Parathyroid adenoma (tissue), 2 donors: ENCODE measurements at regions not wholly inside any gene's neighbourhood (a gene's known extent, or its start where the extent isn't known, plus 50 kb on each side); places are given as distances from the start of the nearest gene placed in this dataset.

Experiments used
- H2AFZ ChIP-seq: fragments of 300-600 bp; sonication (generic); one replicate; pipeline ENCODE4 v1.7.0; 2017; ENCODE audit warnings: antibody characterized with exemption, mild to moderate bottlenecking
- H3K27ac ChIP-seq: fragments of 300-600 bp; sonication (generic); one replicate; pipeline ENCODE4 v1.7.0; 2017
- H3K27me3 ChIP-seq: fragments of 300-600 bp; sonication (generic); one replicate; pipeline ENCODE4 v1.7.0; 2017; ENCODE audit warnings: low read length; ENCODE audit not compliant: control insufficient read depth, insufficient read depth
- H3K36me3 ChIP-seq: fragments of 300-600 bp; sonication (generic); one replicate; pipeline ENCODE4 v1.7.0; 2017; ENCODE audit warnings: low read length; ENCODE audit not compliant: control insufficient read depth, insufficient read depth
- H3K4me1 ChIP-seq: fragments of 300-600 bp; sonication (generic); one replicate; pipeline ENCODE4 v1.7.0; 2017; ENCODE audit warnings: control low read depth
- H3K4me2 ChIP-seq: fragments of 300-600 bp; sonication (generic); one replicate; pipeline ENCODE4 v1.7.0; 2017; ENCODE audit warnings: low read length
- H3K4me3 ChIP-seq: fragments of 300-600 bp; sonication (generic); one replicate; pipeline ENCODE4 v1.7.0; 2017; ENCODE audit warnings: low read depth, low read length
- H3K79me2 ChIP-seq: fragments of 300-600 bp; sonication (generic); one replicate; pipeline ENCODE4 v1.7.0; 2017; ENCODE audit warnings: control low read depth
- H3K9ac ChIP-seq: fragments of 300-600 bp; sonication (generic); one replicate; pipeline ENCODE4 v1.7.0; 2017; ENCODE audit warnings: mild to moderate bottlenecking
- H3K9me3 ChIP-seq: fragments of 300-600 bp; sonication (generic); one replicate; pipeline ENCODE4 v1.7.0; 2017; ENCODE audit warnings: low read length; ENCODE audit not compliant: control insufficient read depth
- TF ChIP-seq, protein P1 (sequence below): fragments of 300-600 bp; sonication (generic); IDR thresholded peaks from one replicate; pipeline ENCODE4 v1.7.0; 2017; ENCODE audit warnings: antibody characterized with exemption, mild to moderate bottlenecking
- donor health status: primary hyperparathyroidism.

DNA sequence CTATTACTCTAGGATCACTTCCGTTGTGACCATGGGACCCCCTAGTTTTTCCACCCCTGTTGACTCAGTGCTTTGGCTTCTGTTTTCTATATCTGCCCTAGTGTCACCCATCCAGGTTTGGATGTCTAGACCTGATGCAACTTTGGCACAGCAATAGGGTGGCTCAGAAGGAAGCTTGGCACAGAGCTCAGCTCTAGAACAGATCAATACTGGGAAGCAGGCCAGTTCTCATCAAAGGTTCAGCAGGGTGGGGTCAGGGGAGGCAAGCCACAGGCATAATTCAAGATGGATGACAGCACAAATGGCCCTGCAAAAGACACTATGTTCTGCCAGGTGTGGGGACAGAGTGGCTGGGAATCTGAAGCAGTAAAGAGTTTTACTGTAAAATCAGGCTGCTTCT is 74.2 kb upstream of the EGFL6 start:
- H3K79me2 ChIP-seq = no peaks in the 10 kb centered on the region
- H3K9ac ChIP-seq = no peak overlapping the region
- H3K27me3 ChIP-seq = no peaks in the 10 kb centered on the region
- H3K36me3 ChIP-seq = no peaks in the 10 kb centered on the region
- H3K9me3 ChIP-seq = no peaks in the 10 kb centered on the region
- TF ChIP-seq, protein P1, sequence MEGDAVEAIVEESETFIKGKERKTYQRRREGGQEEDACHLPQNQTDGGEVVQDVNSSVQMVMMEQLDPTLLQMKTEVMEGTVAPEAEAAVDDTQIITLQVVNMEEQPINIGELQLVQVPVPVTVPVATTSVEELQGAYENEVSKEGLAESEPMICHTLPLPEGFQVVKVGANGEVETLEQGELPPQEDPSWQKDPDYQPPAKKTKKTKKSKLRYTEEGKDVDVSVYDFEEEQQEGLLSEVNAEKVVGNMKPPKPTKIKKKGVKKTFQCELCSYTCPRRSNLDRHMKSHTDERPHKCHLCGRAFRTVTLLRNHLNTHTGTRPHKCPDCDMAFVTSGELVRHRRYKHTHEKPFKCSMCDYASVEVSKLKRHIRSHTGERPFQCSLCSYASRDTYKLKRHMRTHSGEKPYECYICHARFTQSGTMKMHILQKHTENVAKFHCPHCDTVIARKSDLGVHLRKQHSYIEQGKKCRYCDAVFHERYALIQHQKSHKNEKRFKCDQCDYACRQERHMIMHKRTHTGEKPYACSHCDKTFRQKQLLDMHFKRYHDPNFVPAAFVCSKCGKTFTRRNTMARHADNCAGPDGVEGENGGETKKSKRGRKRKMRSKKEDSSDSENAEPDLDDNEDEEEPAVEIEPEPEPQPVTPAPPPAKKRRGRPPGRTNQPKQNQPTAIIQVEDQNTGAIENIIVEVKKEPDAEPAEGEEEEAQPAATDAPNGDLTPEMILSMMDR = no peak
- no peak overlapping the region for H2AFZ ChIP-seq
- H3K4me2 ChIP-seq = no peak overlapping the region
- H3K4me1 ChIP-seq = no peaks in the 10 kb centered on the region
- no peak overlapping the region for H3K4me3 ChIP-seq
- H3K27ac ChIP-seq = no peak overlapping the region

DNA sequence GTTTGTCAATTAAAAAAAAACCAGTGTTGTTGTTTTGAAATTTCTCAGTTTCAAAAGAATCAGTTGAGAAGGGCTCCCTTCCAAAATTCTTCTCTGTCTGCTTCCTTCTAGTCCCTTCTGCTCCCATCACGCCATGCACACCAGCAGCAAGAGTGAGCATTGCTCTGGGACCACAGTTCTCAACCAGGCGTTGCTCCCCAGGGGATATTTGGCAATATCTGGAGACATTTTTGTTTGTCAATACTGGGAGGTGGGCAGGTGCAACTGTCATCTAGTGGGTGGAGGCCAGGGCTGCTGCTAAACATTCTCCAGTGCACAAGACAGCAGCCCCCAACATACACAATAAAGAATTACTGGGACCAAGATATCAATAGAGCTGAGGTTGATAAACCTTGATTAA is 74.8 kb upstream of the EGFL6 start:
- Histone ChIP-seq H3K4me2 (no peak overlapping the region), H3K79me2 (no peaks in the 10 kb centered on the region), H3K27ac (no peak overlapping the region), H3K27me3 (no peaks in the 10 kb centered on the region), H3K4me1 (no peaks in the 10 kb centered on the region), H3K36me3 (no peaks in the 10 kb centered on the region), H3K4me3 (no peak overlapping the region), H3K9ac (no peak overlapping the region), H3K9me3 (no peaks in the 10 kb centered on the region), H2AFZ (no peak overlapping the region)
- TF ChIP-seq, protein P1 = no peak

DNA sequence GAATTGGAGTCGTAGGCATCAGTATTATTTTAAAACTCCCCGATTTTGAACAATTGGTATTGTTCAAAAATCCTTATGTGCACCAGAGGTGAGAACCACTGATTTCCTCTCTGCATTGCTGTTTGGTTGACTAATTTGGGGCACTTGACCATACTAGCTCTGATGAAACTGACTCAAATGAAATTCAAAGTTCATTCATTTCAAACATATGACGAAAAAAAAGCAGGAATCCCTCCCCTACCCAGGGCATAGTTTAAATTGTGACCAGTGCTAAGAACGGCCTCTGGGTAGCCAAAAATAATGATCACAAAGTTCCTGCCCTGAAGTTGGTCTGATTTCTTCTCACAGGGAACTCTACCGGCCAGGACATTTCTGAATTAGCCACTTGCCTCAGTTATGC is 75.7 kb upstream of the EGFL6 start:
- no peak overlapping the region for H3K9ac ChIP-seq
- H3K4me1 ChIP-seq = no peaks in the 10 kb centered on the region
- no peak overlapping the region for H2AFZ ChIP-seq
- no peak overlapping the region for H3K27ac ChIP-seq
- no peak overlapping the region for H3K4me3 ChIP-seq
- H3K79me2 ChIP-seq = no peaks in the 10 kb centered on the region
- no peak overlapping the region for H3K4me2 ChIP-seq
- no peaks in the 10 kb centered on the region for H3K27me3 ChIP-seq
- H3K36me3 ChIP-seq = no peaks in the 10 kb centered on the region
- H3K9me3 ChIP-seq = no peaks in the 10 kb centered on the region
- TF ChIP-seq, protein P1 = no peak

DNA sequence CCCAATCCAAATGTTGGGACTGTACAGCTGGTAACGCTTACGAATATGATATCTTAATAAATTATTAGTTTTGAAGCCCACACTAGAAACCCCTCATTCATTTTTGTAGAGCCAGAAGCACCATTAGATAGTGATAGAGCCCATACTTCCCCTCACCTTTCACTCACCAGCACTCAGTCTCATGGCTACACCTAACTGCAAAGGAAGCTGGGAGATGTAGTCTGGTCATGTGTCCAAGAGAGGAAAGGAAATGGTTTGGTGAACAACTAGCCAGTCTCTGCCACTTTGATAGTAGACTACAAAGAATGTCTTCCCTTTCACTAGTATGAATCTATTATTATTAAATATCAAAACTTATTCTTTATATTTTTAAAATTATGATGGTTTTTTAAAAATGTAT is 77.1 kb upstream of the EGFL6 start:
- TF ChIP-seq, protein P1 = no peak
- no peaks in the 10 kb centered on the region for H3K36me3 ChIP-seq
- H3K9me3 ChIP-seq = no peaks in the 10 kb centered on the region
- no peak overlapping the region for H3K4me3 ChIP-seq
- H3K4me1 ChIP-seq = no peaks in the 10 kb centered on the region
- no peak overlapping the region for H3K27ac ChIP-seq
- no peak overlapping the region for H3K4me2 ChIP-seq
- H2AFZ ChIP-seq = no peak overlapping the region
- no peak overlapping the region for H3K9ac ChIP-seq
- H3K27me3 ChIP-seq = no peaks in the 10 kb centered on the region
- no peaks in the 10 kb centered on the region for H3K79me2 ChIP-seq

DNA sequence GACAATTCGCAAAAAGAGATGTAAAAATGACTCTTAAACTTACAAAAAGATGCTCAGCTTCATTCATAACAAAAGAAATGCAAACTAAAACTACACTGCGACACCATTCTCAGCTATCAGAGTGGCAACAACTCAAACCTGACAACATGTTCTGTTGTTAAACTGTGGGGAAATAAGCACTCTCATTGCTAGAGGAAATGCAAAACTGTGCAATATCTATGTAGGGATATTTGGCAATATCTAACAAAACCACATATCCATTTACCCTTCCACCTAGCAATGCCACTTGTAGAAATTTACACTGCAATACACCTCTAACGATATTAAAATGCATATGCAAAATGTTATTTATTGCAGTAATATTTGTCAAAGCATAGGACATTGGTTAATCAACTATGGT is 78.3 kb upstream of the EGFL6 start:
- no peaks in the 10 kb centered on the region for H3K36me3 ChIP-seq
- TF ChIP-seq, protein P1 = no peak
- H3K4me2 ChIP-seq = no peak overlapping the region
- H3K27me3 ChIP-seq = no peaks in the 10 kb centered on the region
- H3K9ac ChIP-seq = no peak overlapping the region
- no peak overlapping the region for H3K27ac ChIP-seq
- H3K9me3 ChIP-seq = no peaks in the 10 kb centered on the region
- H2AFZ ChIP-seq = no peak overlapping the region
- no peak overlapping the region for H3K4me3 ChIP-seq
- no peaks in the 10 kb centered on the region for H3K79me2 ChIP-seq
- H3K4me1 ChIP-seq = no peaks in the 10 kb centered on the region
